H9 (cell line): ENCODE measurements at regions not wholly inside any gene's neighbourhood (a gene's known extent, or its start where the extent isn't known, plus 50 kb on each side); places are given as distances from the start of the nearest gene placed in this dataset.
A peak's percentile ranks its signal among the peaks of the same experiment; 100 is the strongest.

Experiments used
- DNase-seq: peaks from one replicate; pipeline ENCODE4 v3.0.0-alpha.2; 2017
- H2AFZ ChIP-seq: one replicate; pipeline ENCODE4 v1.6.1; 2013; ENCODE audit warnings: mild to moderate bottlenecking, low read length, control low read depth, moderate library complexity
- H2AK5ac ChIP-seq: 2 replicates; pipeline ENCODE4 v1.6.1; 2013; ENCODE audit warnings: low read length, control low read depth, mixed read lengths; ENCODE audit not compliant: insufficient read length
- H2BK120ac ChIP-seq: one replicate; pipeline ENCODE4 v1.6.1; 2013; ENCODE audit warnings: low read depth, mild to moderate bottlenecking, low read length, control low read depth, inconsistent platforms; ENCODE audit not compliant: poor library complexity, severe bottlenecking
- H2BK12ac ChIP-seq: 2 replicates; pipeline ENCODE4 v1.6.1; 2013; ENCODE audit warnings: low read length, control low read depth, mixed read lengths, low read depth; ENCODE audit not compliant: insufficient read length
- H2BK15ac ChIP-seq: 2 replicates; pipeline ENCODE4 v1.6.1; 2013; ENCODE audit warnings: low read depth, low read length, control low read depth
- H2BK20ac ChIP-seq: one replicate; pipeline ENCODE4 v1.6.1; 2013; ENCODE audit warnings: low read depth, mild to moderate bottlenecking, low read length, control low read depth, inconsistent platforms; ENCODE audit not compliant: poor library complexity, severe bottlenecking
- H2BK5ac ChIP-seq: 2 replicates; pipeline ENCODE4 v1.6.1; 2013; ENCODE audit warnings: low read length, control low read depth, mixed read lengths; ENCODE audit not compliant: insufficient read length
- H3K14ac ChIP-seq: 2 replicates; pipeline ENCODE4 v1.6.1; 2013; ENCODE audit warnings: low read length, control low read depth; ENCODE audit not compliant: insufficient read depth
- H3K18ac ChIP-seq: 2 replicates; pipeline ENCODE4 v1.6.1; 2013; ENCODE audit warnings: low read depth, mild to moderate bottlenecking, mixed read lengths, low read length, control low read depth; ENCODE audit not compliant: insufficient read length
- H3K23ac ChIP-seq: 2 replicates; pipeline ENCODE4 v1.6.1; 2013; ENCODE audit warnings: low read length, control low read depth, mixed read lengths, low read depth; ENCODE audit not compliant: insufficient read length
- H3K23me2 ChIP-seq: 2 replicates; pipeline ENCODE4 v1.6.1; 2013; ENCODE audit warnings: low read depth, mild to moderate bottlenecking, mixed read lengths, low read length, control low read depth; ENCODE audit not compliant: insufficient read length, poor library complexity, severe bottlenecking
- H3K27ac ChIP-seq: 2 replicates; pipeline ENCODE4 v1.5.1; 2013; ENCODE audit warnings: low read length, control low read depth, mixed read lengths, low read depth; ENCODE audit not compliant: insufficient read length
- H3K27me3 ChIP-seq: 2 replicates; pipeline ENCODE4 v1.6.1; 2013; ENCODE audit warnings: low read length, control low read depth, inconsistent platforms; ENCODE audit not compliant: insufficient read depth
- H3K4ac ChIP-seq: 2 replicates; pipeline ENCODE4 v1.6.1; 2013; ENCODE audit warnings: low read depth, mild to moderate bottlenecking, control low read depth, inconsistent platforms, low read length, moderate library complexity
- H3K4me1 ChIP-seq: 2 replicates; pipeline ENCODE4 v1.6.1; 2013; ENCODE audit warnings: low read length, control low read depth, inconsistent platforms; ENCODE audit not compliant: insufficient read depth
- H3K4me2 ChIP-seq: 2 replicates; pipeline ENCODE4 v1.6.1; 2013; ENCODE audit warnings: low read length, control low read depth, mixed read lengths; ENCODE audit not compliant: insufficient read length, insufficient read depth
- H3K56ac ChIP-seq: 2 replicates; pipeline ENCODE4 v1.6.1; 2013; ENCODE audit warnings: low read depth, mild to moderate bottlenecking, mixed read lengths, low read length, control low read depth; ENCODE audit not compliant: insufficient read length
- H3K79me1 ChIP-seq: 2 replicates; pipeline ENCODE4 v1.6.1; 2013; ENCODE audit warnings: low read depth, mild to moderate bottlenecking, moderate library complexity, low read length, control low read depth, inconsistent platforms; ENCODE audit not compliant: insufficient read depth, poor library complexity, severe bottlenecking
- H3K79me2 ChIP-seq: 2 replicates; pipeline ENCODE4 v1.6.1; 2013; ENCODE audit warnings: low read length, control low read depth, inconsistent platforms; ENCODE audit not compliant: insufficient read depth
- H3K9ac ChIP-seq: 2 replicates; pipeline ENCODE4 v1.6.1; 2013; ENCODE audit warnings: low read length, control low read depth, mixed read lengths; ENCODE audit not compliant: insufficient read length; ENCODE audit errors: extremely low read depth
- H3K9me3 ChIP-seq: one replicate; pipeline ENCODE4 v1.6.1; 2013; ENCODE audit warnings: low read depth, low read length, inconsistent platforms; ENCODE audit not compliant: control insufficient read depth
- H3T11ph ChIP-seq: one replicate; pipeline ENCODE4 v1.6.1; 2013; ENCODE audit warnings: mild to moderate bottlenecking, low read length, control low read depth, inconsistent platforms
- H4K20me1 ChIP-seq: one replicate; pipeline ENCODE4 v1.6.1; 2013; ENCODE audit not compliant: control insufficient read depth, insufficient read length, insufficient read depth
- H4K5ac ChIP-seq: 2 replicates; pipeline ENCODE4 v1.6.1; 2013; ENCODE audit warnings: low read depth, mild to moderate bottlenecking, mixed read lengths, low read length, control low read depth; ENCODE audit not compliant: insufficient read length
- H4K8ac ChIP-seq: replicated peaks from 2 replicates; pipeline ENCODE4 v1.6.1; 2013; ENCODE audit warnings: low read length, control low read depth, mixed read lengths, low read depth; ENCODE audit not compliant: insufficient read length
- H4K91ac ChIP-seq: 2 replicates; pipeline ENCODE4 v1.6.1; 2013; ENCODE audit warnings: low read depth, mild to moderate bottlenecking, moderate library complexity, mixed read lengths, low read length, control low read depth; ENCODE audit not compliant: insufficient read length
- H3K27ac Mint-ChIP-seq, 3 experiments: 2 replicates in 2 of 3; 3 replicates in 1 of 3; pipeline ENCODE4 v1.8.0; 2020 to 2021; ENCODE audit warnings: mixed read lengths in 3 of 3, mild to moderate bottlenecking in 1 of 3, moderate library complexity in 1 of 3
- H3K27me3 Mint-ChIP-seq: 2 replicates; pipeline ENCODE4 v1.8.0; 2021; ENCODE audit warnings: low read depth, mild to moderate bottlenecking, moderate library complexity, mixed read lengths
- H3K36me3 Mint-ChIP-seq, 3 experiments: 2 replicates in 2 of 3; 3 replicates in 1 of 3; pipeline ENCODE4 v1.8.0; 2020 to 2021; ENCODE audit warnings: low read depth in 3 of 3, mixed read lengths in 3 of 3; ENCODE audit not compliant: insufficient read depth in 1 of 3
- H3K4me1 Mint-ChIP-seq, 2 experiments: 2 replicates each; pipeline ENCODE4 v1.8.0; 2020; ENCODE audit warnings: mixed read lengths in 2 of 2
- H3K4me3 Mint-ChIP-seq, 2 experiments: 2 replicates in 1 of 2; 3 replicates in 1 of 2; pipeline ENCODE4 v1.8.0; 2020 to 2021; ENCODE audit warnings: mild to moderate bottlenecking in 2 of 2, mixed read lengths in 2 of 2, moderate library complexity in 1 of 2
- H3K9me3 Mint-ChIP-seq, 2 experiments: 2 replicates in 1 of 2; 3 replicates in 1 of 2; pipeline ENCODE4 v1.8.0; 2020; ENCODE audit warnings: mild to moderate bottlenecking in 2 of 2, mixed read lengths in 2 of 2, moderate library complexity in 1 of 2
- WGBS: extraction: QIAGEN DNeasy Blood & Tissue Kit; methylation state at CpG from one replicate; pipeline ENCODE4 v1.1.7; 2013; ENCODE audit warnings: missing lambda C conversion rate, low lambda C conversion rate, mixed read lengths; ENCODE audit not compliant: insufficient read length; ENCODE audit errors: extremely low coverage; 5-methylcytosine and 5-hydroxymethylcytosine counted together
- TF ChIP-seq, protein P1 (sequence below): fragments of 200-600 bp; sonication (generic); conservative IDR thresholded peaks from 3 replicates; pipeline ENCODE4 v1.8.0; 2021; ENCODE audit warnings: antibody characterized with exemption, mild to moderate bottlenecking

- peaks cover 71 to 75% of the 10 kb centered on the region in 2 experiments for H3K4me1 Mint-ChIP-seq
Observed at GRCh38 chr7:130913639-130914553, 179.9 kb upstream of the KLF14 start.

More at GRCh38 chr7:130913639-130914553, 179.9 kb upstream of the KLF14 start:
- peak overlapping the region; percentile 55 to 78 (median 62); a peak in 4 of 7 replicates for H3K27ac Mint-ChIP-seq
- Histone ChIP-seq H3K27ac (no peak overlapping the region), H3K79me1 (no peaks in the 10 kb centered on the region), H2BK5ac (no peak overlapping the region), H3K23ac (no peak overlapping the region), H3K4me2 (no peak overlapping the region), H3T11ph (no peak overlapping the region), H3K79me2 (no peaks in the 10 kb centered on the region), H4K8ac (no peak overlapping the region), H3K56ac (no peak overlapping the region), H2AK5ac (no peak overlapping the region), H3K4me1 (peaks cover 30% of the 10 kb centered on the region; the same call in 1 of the 2 replicates), H2BK20ac (no peak overlapping the region), H4K91ac (no peak overlapping the region), H4K20me1 (no peaks in the 10 kb centered on the region), H2BK120ac (no peak overlapping the region), H2AFZ (no peak overlapping the region), H3K27me3 (no peaks in the 10 kb centered on the region), H2BK12ac (no peak overlapping the region), H3K14ac (no peak overlapping the region), H2BK15ac (no peak overlapping the region), H3K18ac (no peak overlapping the region), H4K5ac (no peak overlapping the region), H3K9me3 (no peaks in the 10 kb centered on the region), H3K4ac (no peak overlapping the region), H3K9ac (no peak overlapping the region), H3K23me2 (peaks cover 4% of the 10 kb centered on the region)
- H3K9me3 Mint-ChIP-seq = no peaks in the 10 kb centered on the region
- WGBS = no CpG with 5 or more reads among the region's 12 CpGs
- H3K4me3 Mint-ChIP-seq = no peak overlapping the region; a peak in 1 of 5 replicates
- no peaks in the 10 kb centered on the region for H3K36me3 Mint-ChIP-seq
- no peaks in the 10 kb centered on the region for H3K27me3 Mint-ChIP-seq
- TF ChIP-seq, protein P1, sequence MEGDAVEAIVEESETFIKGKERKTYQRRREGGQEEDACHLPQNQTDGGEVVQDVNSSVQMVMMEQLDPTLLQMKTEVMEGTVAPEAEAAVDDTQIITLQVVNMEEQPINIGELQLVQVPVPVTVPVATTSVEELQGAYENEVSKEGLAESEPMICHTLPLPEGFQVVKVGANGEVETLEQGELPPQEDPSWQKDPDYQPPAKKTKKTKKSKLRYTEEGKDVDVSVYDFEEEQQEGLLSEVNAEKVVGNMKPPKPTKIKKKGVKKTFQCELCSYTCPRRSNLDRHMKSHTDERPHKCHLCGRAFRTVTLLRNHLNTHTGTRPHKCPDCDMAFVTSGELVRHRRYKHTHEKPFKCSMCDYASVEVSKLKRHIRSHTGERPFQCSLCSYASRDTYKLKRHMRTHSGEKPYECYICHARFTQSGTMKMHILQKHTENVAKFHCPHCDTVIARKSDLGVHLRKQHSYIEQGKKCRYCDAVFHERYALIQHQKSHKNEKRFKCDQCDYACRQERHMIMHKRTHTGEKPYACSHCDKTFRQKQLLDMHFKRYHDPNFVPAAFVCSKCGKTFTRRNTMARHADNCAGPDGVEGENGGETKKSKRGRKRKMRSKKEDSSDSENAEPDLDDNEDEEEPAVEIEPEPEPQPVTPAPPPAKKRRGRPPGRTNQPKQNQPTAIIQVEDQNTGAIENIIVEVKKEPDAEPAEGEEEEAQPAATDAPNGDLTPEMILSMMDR = no peak
- no peak for DNase-seq
